Adrenal gland (tissue), 5 donors: ENCODE measurements at regions not wholly inside any gene's neighbourhood (a gene's known extent, or its start where the extent isn't known, plus 50 kb on each side); places are given as distances from the start of the nearest gene placed in this dataset.

Experiments
- POLR2A ChIP-seq, 2 donors: fragments of 450-650 bp; IDR thresholded peaks; one replicate each; pipeline ENCODE4 v1.6.1; 2017; ENCODE audit warnings: antibody characterized with exemption in 2 of 2, mild to moderate bottlenecking in 2 of 2, moderate library complexity in 1 of 2
- TF ChIP-seq, protein P1 (sequence below), 6 experiments: fragments of 450-650 bp in 4 of 6; fragments of 200-600 bp in 2 of 6; sonication (generic) in 1 of 6; IDR thresholded peaks; 1 replicate in 5 of 6; 2 replicates in 1 of 6; pipeline versions ENCODE4 v1.5.1 to v1.8.0; 2016 to 2021; ENCODE audit warnings: antibody characterized with exemption in 6 of 6, mild to moderate bottlenecking in 2 of 6, moderate library complexity in 1 of 6
- donor health status: DM: no; HTN: no; CAD: no.

DNA sequence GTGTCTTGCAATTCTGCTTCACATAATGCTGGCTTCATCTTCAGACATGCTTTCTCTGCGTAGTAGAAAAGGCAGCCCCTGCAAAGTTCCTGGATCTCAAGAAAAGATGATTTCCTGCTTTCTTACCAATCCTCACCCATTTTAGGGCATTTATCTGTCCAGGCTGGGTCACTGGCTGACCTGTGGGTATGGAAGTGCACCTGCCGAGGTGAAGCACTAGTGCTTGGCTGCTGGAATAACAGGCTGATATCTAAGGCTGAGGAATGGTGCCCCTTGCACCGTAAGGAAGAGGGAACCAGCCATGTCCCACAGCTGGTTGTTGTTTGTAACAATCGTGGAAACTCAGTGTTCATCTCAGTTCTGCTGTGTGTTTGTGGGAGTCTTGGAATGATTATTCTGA is 138.0 kb upstream of the KLF6 start:
- TF ChIP-seq, protein P1, sequence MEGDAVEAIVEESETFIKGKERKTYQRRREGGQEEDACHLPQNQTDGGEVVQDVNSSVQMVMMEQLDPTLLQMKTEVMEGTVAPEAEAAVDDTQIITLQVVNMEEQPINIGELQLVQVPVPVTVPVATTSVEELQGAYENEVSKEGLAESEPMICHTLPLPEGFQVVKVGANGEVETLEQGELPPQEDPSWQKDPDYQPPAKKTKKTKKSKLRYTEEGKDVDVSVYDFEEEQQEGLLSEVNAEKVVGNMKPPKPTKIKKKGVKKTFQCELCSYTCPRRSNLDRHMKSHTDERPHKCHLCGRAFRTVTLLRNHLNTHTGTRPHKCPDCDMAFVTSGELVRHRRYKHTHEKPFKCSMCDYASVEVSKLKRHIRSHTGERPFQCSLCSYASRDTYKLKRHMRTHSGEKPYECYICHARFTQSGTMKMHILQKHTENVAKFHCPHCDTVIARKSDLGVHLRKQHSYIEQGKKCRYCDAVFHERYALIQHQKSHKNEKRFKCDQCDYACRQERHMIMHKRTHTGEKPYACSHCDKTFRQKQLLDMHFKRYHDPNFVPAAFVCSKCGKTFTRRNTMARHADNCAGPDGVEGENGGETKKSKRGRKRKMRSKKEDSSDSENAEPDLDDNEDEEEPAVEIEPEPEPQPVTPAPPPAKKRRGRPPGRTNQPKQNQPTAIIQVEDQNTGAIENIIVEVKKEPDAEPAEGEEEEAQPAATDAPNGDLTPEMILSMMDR (IDR thresholded peaks at IDR 0.05), result no peak
- no peak for TF ChIP-seq POLR2A (IDR thresholded peaks at IDR 0.05)
